HG02938 (cell line): ENCODE measurements at regions not wholly inside any gene's neighbourhood (a gene's known extent, or its start where the extent isn't known, plus 50 kb on each side); places are given as distances from the start of the nearest gene placed in this dataset.

ENCODE experiments used
- ATAC-seq: cut with Tn5 transposase; IDR thresholded peaks from one replicate; pipeline ENCODE4 v1.9.1; 2021; ENCODE audit warnings: mild to moderate bottlenecking, moderate library complexity; ENCODE audit not compliant: unreplicated experiment

DNA sequence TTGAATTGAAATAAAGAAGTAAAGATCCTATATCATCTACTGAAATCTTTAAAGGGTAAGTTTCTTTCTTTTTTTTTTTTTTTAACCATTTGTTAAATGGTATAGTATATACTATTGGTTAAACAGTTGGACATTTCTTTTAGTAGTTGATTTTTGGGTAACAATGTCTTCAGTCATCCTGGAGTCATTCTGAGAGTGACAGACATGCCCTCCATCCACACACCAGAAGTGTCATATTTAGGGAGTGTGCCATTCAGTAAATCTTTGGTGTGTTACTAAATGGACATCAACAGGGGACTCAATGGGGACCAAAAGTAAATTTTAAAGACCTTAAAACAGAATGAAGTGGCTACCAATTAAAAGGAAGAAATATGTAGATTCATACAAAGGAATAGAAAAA, 50.8 kb upstream of the SLC39A10 start:
- ATAC-seq: no peak

DNA sequence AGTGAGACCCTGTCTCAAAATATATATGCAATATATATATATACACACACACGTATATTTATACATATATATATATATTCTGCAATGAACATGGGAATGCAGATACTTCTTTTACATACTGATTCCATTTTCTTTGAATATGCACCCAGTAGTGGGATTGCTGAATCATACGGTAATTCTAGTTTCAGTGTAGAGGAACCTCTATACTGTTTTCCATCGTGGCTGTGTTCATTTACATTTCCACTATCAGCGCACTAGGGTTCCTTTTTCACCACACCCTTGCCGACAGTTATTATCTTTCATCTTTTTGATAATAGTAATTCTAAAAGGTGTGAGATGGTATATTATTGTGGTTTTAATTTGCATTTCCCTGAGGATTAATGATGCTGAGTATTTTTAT, 52.3 kb upstream of the SLC39A10 start:
- no peak for ATAC-seq

DNA sequence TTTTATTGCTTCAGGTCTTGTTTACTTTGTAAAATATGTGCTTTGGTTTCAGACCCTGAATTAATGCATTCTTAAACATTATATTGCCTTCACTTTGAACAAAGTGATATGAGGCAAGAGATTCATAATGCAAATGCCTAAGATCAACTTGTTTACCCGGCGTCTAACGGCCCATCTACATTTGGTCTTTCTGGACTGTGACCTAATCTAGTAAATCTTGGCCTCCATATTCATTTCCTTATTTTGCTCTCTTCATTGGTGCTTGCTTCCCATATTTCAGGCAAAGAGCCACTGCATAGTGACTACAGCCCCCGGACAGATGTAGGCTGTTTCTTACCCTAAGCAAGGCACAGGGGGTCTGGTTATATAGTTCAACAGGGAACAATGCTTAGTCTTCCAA, 53.0 kb upstream of the SLC39A10 start:
- ATAC-seq: no peak

DNA sequence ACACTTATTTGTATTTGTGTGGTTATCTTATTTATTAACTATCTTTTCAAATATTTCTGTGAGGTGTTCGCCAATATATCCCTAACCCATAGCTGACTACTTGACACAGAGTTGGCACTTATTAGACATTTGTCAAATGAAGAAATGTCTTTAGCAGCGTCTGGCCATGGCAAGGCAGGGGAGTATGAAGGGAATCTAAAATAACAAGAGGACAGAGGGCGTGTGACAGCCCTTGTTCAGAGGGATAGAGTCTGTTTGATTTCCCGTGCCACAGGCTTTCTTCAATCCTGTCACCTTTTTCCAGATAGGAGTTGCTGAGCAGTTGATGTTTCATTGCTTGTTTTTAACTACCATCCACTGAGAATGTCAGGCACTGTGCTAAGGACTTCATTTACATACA, 53.6 kb upstream of the SLC39A10 start:
- ATAC-seq: no peak

DNA sequence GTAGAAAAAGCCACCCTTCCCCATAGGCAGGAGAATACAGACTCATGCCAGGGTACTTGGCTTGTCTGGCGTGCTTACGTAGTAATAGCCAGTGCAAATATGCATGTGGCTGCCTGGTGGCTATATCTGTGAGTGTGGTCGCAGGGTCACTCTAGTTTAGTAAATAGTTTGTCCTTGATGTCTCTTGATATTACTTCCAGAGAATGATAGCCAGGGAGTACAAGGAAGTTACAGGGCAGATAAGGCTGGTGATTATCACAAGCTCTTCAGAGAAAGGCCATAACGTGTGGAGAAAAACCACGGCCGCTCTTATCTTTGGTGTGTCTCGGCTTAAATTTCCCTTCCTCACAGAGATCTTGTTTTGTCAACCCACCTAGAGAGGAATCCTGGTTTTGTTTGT, 54.3 kb upstream of the SLC39A10 start:
- no peak for ATAC-seq

DNA sequence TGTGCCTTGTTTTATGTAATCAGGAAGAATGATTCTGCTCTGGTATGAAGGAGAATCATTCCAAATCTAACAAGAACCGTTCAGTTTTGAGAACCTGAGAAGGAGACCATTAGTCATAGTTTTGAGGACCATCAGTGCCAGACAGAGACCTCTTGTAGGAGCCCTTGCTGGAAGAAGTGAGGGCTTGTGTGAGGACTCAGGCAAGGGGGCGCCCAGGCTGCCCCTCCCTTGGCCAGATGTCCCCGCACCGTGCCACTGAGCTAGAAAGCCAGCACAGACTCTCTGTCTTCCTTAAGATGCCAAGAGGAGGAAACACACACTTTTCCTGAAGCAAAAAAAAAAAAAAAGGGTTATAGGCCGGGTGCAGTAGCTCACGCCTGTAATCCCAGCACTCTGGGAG, 55.7 kb upstream of the SLC39A10 start:
- no peak for ATAC-seq

DNA sequence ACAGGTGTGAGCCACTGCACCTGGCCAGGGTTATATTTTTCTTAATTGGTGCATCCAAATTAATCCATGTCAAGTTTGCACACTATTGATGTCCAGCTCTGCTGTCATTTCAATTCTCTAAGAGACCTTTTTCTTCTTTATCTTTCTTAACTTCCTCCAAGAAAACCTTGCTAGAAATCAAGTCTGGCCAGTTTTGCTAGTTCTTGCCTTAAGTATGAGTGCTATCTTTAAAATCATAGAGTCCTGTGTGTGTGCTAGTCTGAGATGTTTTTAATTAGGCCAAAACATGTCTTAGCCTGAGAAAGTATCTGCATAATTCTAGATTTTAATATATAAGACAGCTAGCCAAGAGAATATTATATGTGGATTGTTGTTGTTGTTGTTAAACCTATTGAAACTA, 56.2 kb upstream of the SLC39A10 start:
- no peak for ATAC-seq

DNA sequence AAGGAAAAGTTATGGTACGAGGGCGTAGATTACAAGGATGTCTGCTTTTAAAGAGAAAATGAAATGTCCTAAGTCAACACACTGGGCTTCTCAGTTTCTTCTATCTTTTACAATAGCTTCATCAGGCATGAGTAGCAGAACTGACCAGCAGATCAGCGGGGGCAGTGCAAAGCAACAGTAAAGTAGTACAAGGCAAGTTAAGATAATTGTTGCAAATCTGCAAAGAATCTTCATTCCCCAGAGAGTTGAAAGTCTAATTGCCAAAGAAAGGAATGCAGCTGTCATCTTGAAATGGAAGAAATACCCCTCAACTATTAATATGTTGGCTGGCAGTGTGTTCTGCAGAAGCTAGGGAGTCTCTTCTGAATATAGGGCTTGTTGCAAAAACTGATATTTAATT, 60.2 kb upstream of the SLC39A10 start:
- no peak for ATAC-seq

DNA sequence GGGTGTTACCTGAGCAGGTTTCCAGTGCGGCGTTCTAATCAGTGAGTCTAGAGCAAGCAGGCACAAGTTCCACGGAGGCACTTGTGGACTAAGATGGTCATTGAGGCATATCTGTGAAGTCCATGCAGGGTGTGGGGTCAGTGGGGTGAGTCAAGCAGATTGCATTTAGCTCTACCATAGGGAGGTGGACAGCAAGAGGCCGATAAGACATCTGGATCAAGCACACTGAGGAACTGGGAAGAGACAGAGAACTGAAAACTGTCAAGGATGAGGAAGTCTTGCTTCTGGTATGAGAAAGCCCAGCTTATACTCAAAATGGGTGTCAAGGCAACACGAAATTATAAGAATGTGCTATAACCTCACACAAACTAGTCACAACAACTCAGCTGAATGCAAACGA, 61.2 kb upstream of the SLC39A10 start:
- ATAC-seq: no peak

DNA sequence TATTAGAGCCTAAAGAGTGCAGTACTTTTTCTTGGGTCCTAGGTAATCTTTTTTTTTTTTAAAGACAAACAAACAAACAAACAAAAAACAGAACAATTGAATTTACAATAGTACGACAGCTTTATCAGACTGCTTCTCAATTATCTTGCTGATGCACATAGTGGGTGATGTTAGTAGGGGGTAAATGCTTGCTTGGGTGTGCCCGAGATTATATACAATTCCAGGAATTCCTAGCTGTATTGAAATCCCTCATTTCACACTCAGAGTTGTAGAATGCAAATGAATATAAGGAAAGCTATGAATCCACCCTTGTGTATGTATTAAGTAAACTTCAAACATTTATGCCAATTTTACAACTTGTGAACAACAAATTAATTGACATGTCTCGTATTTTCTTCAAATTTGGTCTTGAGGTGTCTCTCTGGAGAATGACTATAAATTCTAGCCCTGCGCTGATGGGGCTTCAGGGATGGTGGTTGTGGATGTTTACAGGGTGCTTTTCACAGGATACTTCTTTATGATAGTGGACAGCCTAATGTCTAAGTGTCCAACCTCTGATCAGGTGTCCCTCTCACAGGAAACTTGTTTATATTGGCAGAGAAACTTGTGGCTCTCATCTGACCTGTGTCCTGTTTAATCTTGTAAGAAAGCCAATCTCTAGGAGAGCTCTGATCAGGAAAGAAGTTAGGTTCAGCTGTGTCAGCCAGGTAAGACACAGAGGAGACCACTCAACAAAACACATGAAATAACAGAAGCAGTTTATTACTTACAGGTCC, 61.9 kb upstream of the SLC39A10 start:
- ATAC-seq: no peak

DNA sequence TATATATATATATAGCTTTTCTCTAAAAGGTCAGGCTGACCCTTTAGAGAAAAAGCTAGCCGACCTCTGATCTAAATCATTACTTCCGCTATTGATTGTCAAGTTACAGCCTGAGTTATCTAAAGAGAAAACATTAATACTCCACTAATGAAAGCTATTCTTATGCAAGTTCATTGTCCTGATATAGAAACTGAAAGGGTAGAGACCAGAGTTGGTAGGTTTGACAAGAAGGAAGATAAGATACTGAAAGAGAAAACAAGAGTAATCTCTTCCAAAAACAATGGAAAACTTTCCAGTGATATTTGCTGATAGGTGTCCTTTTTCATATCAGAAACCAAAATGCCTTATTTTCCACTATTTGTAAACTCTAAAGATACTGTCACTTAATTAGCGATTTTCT, 62.8 kb upstream of the SLC39A10 start:
- peak; percentile 77 for ATAC-seq

DNA sequence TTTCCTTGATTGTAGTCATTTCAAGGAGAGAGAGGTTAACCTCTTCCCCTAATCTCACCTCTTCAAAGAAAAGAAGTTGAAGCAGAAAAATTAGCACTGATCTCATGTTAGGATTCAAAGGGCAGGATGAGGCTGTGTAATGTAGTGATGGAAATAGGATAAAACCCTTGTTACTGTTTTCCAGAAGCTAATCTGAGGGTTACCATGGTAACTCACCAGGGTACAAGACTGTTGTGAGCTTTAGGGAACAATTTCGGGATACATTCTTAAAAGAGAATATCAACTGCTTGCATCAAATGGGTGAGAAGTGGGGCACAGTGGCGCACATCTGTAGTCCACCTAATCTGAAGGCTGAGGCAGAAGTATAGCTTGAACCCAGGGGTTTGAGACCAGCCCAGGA, 64.9 kb upstream of the SLC39A10 start:
- ATAC-seq: no peak

DNA sequence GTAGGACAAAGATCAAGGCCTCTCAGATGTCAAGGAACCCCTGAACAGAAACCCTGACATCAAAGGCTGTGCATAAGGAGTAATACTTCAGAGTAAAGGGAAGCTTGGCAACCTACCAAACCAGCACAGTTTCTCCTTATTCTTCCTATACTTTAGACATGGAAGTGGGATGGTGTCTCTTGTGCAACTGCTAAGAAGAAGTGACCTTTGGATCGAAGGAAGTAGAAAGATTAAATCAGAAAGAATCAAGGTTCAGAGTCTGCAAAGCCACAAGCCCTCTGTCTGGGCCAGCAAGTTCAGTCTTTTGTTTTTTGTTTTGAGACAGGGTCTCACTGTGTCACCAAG, 66.2 kb upstream of the SLC39A10 start:
- ATAC-seq: no peak

DNA sequence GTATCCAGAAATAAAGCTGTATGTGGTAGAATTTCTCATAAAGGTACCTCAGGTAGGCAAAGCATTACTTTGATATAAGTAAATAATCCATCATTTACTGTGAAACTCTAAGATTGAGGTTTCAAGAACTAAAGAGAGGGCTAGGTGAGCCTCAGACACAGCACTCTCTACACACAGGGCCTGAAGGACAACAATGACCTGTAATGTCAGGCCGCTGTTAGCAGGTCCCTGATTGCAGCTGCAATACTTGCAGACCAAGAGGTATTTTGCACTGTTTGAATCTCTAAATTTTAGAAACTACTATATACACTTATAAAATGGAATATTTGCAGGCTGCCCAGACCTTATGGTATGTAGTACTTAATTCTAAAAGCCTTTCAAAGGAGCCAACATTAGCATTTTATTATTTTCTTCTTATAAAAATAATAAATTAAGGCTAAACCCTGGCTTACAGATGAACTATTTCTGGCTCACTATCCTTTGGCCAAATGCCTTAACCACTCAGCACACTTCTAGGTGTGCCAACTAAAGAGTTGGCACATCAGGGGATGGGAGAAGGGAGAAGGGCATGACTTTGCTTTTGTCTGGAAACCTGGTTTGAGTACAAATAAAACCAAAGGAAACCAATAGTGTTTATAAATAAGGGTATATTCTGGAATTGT, 66.7 kb upstream of the SLC39A10 start:
- no peak for ATAC-seq

DNA sequence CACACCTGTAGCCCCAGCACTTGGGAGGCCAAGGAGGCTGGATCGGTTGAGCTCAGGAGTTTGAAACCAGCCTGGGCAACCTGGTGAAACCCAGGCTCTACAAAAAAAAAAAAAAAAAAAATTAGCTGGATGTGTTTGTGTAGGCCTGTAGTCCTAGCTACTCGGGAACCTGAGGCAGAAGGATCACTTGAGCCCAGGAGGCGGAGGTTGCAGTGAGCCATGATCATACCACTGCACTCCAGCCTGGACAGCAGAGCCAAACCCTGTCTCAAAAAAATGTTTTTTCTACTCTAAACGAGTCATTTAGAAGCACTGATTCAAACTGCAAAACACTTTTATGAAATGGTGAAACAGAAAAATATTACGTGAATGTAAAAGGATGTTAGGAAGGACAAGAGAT, 69.1 kb upstream of the SLC39A10 start:
- no peak for ATAC-seq

DNA sequence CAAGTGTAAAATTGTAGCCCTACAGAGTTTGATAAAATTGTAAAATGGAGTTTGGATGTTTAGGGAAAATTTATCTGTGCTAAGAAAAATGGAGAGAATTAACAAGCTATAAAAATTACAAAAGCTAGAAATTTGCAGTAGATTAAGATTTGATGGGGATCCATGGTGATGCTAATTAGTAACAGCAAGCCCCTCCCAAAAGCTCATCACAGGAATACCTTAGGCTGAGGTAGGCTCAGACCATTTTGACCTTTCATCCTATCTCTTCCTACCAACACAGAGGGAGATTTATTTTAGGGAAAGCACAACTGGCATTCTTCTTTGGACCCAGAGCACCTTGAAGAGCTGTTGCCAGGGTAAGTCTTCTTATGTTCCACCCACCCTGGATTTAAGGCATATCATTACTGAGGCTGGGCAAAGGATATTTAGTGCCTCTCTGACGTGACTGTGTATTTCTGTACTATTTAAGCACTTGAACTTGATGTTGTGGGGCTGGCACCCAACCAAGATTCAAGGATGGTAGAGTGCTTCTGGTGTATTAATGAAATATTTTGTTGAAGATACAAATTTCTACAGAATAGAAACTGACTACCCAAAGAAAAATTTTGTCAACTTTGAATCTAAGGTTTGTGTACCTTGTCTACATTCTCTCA, 70.8 kb upstream of the SLC39A10 start:
- no peak for ATAC-seq

DNA sequence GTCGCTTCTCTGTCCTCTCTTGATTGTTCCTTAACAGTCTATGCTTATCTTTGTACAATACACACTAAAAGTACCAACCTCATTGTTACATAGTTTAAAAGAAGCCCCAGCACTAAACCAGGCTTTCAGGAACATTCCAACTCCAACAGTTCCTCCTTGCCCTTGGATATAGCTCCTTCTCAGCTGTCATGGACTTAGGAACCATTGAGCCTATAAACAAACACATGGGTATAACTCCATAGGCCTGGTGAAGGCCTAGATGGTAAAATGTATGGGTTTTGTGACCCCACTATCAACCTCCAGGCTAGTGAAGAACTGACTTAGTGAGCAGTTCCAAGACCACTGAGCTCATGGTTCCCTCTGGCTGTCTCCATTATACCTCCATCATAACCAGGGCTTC, 74.8 kb upstream of the SLC39A10 start:
- no peak for ATAC-seq

DNA sequence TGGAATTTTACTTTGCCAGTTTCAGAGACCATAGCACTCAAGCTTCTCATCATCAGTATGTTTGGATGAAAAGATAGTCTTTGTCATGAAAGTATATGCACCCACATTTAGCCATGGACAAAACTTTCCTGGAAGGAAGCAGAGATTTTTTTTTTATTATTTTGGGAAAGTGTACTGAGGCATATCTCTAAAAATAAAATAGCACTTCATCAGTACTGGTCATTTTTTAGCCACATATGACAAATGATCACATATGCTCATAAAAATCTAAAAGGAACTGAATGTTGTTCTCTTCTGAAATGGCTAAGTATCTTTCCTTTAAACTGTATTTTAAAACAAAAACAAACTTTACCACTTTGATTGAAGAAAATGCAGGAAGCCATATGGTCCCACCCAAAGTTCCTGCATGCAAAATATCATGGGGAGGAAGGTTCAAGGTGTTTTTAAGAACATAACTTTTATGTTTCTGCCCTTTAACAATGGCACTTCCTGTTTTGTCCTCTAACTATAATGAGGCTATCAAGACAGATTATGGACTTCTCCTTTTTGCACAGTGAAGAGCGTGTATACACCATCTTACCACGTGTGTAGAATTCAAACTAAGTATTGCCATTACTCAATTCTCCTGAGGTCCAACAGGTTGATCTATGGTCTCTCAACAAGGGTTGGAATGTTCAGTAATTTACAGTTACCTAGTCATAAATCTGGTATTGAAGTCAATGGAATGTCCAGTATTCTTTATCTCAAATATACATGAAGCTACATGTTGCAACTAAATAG, 77.1 kb upstream of the SLC39A10 start:
- peak; percentile 85 for ATAC-seq

DNA sequence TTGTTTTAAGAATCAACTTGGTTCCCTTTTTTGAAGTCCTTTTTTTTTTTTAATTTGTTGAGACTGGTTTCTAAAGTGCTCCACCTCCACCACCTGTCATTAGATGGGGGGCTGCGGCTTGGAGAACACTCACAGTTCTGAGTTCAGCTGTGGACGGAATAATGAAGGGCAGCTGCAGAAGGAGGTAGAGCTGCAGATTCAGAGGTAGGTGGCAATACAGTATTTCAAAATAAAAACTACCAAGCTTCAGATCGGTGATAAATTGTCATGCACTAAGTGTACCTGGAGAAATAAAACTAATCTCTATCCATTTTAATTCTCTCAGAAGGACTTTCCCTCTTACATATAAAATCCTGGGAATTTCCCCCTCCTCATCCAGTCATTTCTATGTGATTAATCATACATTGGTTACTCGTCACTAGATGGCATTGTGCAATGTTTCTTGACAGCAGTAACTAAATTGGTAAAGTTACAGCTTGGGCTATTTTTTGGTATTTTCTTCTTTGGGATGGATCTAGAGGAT, 81.1 kb upstream of the SLC39A10 start:
- ATAC-seq: no peak

DNA sequence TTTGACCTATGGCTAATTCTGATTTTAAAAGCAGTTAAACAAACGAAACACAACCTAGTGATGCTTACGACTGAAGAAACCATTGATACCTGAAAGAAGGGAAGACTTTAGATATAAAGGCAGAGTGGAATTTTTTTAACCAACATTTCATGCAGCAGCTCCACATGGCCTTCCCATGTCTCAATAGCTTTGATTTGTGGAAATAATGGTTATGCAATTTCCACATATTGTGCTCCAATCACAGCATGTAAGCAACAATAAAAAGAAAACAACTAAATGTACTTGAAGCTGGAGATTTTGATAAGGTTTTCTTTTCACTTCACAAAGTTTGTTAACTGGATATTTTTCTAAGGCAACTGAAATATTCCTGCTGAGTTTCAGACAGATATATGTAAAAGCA, 82.0 kb upstream of the SLC39A10 start:
- no peak for ATAC-seq

DNA sequence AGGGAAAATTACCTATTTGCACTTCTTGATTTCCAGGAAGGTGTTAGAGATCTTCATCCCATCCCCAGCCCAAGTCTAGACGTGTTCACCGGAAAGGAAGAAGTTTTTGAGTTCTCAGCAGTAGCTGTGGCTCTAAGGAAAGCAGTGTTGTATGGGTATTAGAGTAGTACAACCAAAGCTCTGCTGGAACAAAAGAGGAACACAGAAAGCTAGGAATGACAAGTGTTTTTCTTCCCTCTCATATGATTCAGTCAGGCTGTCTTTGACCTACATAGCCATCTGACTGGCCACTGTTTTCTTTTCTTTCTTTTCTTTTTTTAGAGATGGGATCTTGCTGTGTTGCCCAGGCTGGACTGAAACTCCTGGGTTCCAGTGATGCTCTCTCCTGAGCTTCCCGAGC, 82.7 kb upstream of the SLC39A10 start:
- ATAC-seq: no peak
